Ovary (tissue), 3 donors: ENCODE measurements at regions not wholly inside any gene's neighbourhood (a gene's known extent, or its start where the extent isn't known, plus 50 kb on each side); places are given as distances from the start of the nearest gene placed in this dataset.

ENCODE experiments used
- POLR2A ChIP-seq: fragments of 450-650 bp; IDR thresholded peaks from one replicate; pipeline ENCODE4 v1.6.1; 2017; ENCODE audit warnings: antibody characterized with exemption, mild to moderate bottlenecking, moderate library complexity
- TF ChIP-seq, protein P1 (sequence below), 3 donors: fragments of 450-650 bp in 2 of 3; fragments of 200-600 bp in 1 of 3; IDR thresholded peaks; one replicate each; pipeline versions ENCODE4 v1.5.1 to v1.8.0; 2016 to 2022; ENCODE audit warnings: antibody characterized with exemption in 3 of 3, mild to moderate bottlenecking in 1 of 3
- donor health status: DM: no; HTN: no; CAD: no.

DNA sequence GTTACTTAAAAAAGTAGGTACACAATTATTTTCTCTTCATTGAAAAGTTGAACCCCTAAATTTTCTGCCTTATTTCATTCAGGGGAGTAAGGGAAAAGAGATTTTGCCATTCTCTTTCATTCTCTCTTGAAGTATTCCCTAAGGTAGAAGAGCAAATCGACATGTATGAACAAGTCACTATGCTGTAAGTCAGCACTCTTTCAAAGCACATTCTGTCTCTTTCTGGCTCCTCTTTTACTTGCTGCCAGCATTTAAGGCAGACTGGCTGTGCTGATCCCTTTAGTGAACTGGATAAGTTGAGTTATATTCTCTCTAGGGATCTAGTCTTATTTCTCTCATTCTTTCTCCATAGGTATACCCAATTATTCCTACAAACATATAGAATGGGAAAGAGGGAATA, 222.3 kb upstream of the ZWINT start:
- TF ChIP-seq POLR2A: no peak
- TF ChIP-seq, protein P1, sequence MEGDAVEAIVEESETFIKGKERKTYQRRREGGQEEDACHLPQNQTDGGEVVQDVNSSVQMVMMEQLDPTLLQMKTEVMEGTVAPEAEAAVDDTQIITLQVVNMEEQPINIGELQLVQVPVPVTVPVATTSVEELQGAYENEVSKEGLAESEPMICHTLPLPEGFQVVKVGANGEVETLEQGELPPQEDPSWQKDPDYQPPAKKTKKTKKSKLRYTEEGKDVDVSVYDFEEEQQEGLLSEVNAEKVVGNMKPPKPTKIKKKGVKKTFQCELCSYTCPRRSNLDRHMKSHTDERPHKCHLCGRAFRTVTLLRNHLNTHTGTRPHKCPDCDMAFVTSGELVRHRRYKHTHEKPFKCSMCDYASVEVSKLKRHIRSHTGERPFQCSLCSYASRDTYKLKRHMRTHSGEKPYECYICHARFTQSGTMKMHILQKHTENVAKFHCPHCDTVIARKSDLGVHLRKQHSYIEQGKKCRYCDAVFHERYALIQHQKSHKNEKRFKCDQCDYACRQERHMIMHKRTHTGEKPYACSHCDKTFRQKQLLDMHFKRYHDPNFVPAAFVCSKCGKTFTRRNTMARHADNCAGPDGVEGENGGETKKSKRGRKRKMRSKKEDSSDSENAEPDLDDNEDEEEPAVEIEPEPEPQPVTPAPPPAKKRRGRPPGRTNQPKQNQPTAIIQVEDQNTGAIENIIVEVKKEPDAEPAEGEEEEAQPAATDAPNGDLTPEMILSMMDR (IDR thresholded peaks at IDR 0.05): no peak
